CD4-positive, alpha-beta memory T cell (primary cell): ENCODE measurements at regions not wholly inside any gene's neighbourhood (a gene's known extent, or its start where the extent isn't known, plus 50 kb on each side); places are given as distances from the start of the nearest gene placed in this dataset.

ENCODE experiments used
- CTCF ChIA-PET: fragments of 350-600 bp; sonication (Branson Sonifier 250); formaldehyde crosslinking; loops from one replicate; lab custom pipeline; 2021; ENCODE audit warnings: inconsistent platforms; ENCODE audit not compliant: partially characterized antibody; lab: Charles Lee
- POLR2A ChIA-PET: fragments of 350-600 bp; sonication (Branson Sonifier 250); formaldehyde crosslinking; loops from one replicate; lab custom pipeline; 2021; ENCODE audit not compliant: partially characterized antibody; lab: Charles Lee
- DNase-seq, 5 donors: peaks; one replicate each; pipeline versions ENCODE4 v3.0.0 to v3.0.0-alpha.2; 2020 to 2022; ENCODE audit warnings: mixed read lengths in 1 of 5
- H3K27ac ChIP-seq: one replicate; pipeline ENCODE4 v1.7.0; 2013; ENCODE audit warnings: low read depth, low read length
- H3K27me3 ChIP-seq: 2 replicates; pipeline ENCODE4 v1.7.0; 2013; ENCODE audit warnings: mild to moderate bottlenecking, low read length, moderate library complexity; ENCODE audit not compliant: insufficient read depth
- H3K36me3 ChIP-seq: 2 replicates; pipeline ENCODE4 v1.7.0; 2013; ENCODE audit warnings: mild to moderate bottlenecking, low read length, moderate library complexity; ENCODE audit not compliant: insufficient read depth
- H3K4me1 ChIP-seq: 2 replicates; pipeline ENCODE4 v1.7.0; 2013; ENCODE audit warnings: mild to moderate bottlenecking, low read length, moderate library complexity; ENCODE audit not compliant: insufficient read depth
- H3K4me3 ChIP-seq, 2 donors: one replicate each; pipeline ENCODE4 v1.7.0; 2013; ENCODE audit warnings: low read length in 2 of 2, mild to moderate bottlenecking in 1 of 2
- H3K9me3 ChIP-seq, 2 donors: one replicate each; pipeline ENCODE4 v1.7.0; 2013; ENCODE audit warnings: low read length in 2 of 2, control low read depth in 1 of 2; ENCODE audit not compliant: control insufficient read depth in 1 of 2
- H3K27ac Mint-ChIP-seq, 7 donors: one replicate each; pipeline ENCODE4 v1.8.0; 2020 to 2021; ENCODE audit warnings: mixed read lengths in 7 of 7, mild to moderate bottlenecking in 6 of 7, inconsistent platforms in 3 of 7, moderate library complexity in 3 of 7
- H3K27me3 Mint-ChIP-seq, 2 donors: one replicate each; pipeline ENCODE4 v1.8.0; 2020 to 2021; ENCODE audit warnings: mixed read lengths in 2 of 2
- H3K36me3 Mint-ChIP-seq, 2 donors: one replicate each; pipeline ENCODE4 v1.8.0; 2020 to 2021; ENCODE audit warnings: mixed read lengths in 2 of 2, inconsistent platforms in 1 of 2, mild to moderate bottlenecking in 1 of 2
- H3K4me1 Mint-ChIP-seq, 4 donors: one replicate each; pipeline ENCODE4 v1.8.0; 2020 to 2021; ENCODE audit warnings: mixed read lengths in 4 of 4, mild to moderate bottlenecking in 1 of 4
- H3K4me3 Mint-ChIP-seq, 8 donors: one replicate each; pipeline ENCODE4 v1.8.0; 2020 to 2021; ENCODE audit warnings: mixed read lengths in 8 of 8, mild to moderate bottlenecking in 7 of 8, moderate library complexity in 6 of 8, inconsistent platforms in 3 of 8
- H3K9me3 Mint-ChIP-seq, 8 donors: one replicate each; pipeline ENCODE4 v1.8.0; 2020 to 2021; ENCODE audit warnings: mixed read lengths in 8 of 8, mild to moderate bottlenecking in 5 of 8, inconsistent platforms in 3 of 8, moderate library complexity in 1 of 8
- intact Hi-C: fragments of 100-400 bp; cut with micrococcal nuclease; formaldehyde crosslinking; loops from one replicate; pipeline ENCODE4 v1.15.1; 2023

- Mint-ChIP-seq H3K36me3 (no peaks in the 10 kb centered on the region), H3K27me3 (no peaks in the 10 kb centered on the region), H3K4me1 (no peaks in the 10 kb centered on the region), H3K27ac (no peak overlapping the region), H3K4me3 (no peak overlapping the region), H3K9me3 (peaks cover 2 to 27% (median 19%) of the 10 kb centered on the region in 8 donors)
- no peaks in the 10 kb centered on the region for H3K36me3 ChIP-seq
- no peaks in the 10 kb centered on the region for H3K9me3 ChIP-seq
- CTCF ChIA-PET = no interaction called here
- intact Hi-C loops = no loop called here
- H3K4me1 ChIP-seq = no peaks in the 10 kb centered on the region
- no peak overlapping the region for H3K4me3 ChIP-seq
- H3K27me3 ChIP-seq = no peaks in the 10 kb centered on the region
- DNase-seq = no peak
- POLR2A ChIA-PET = no interaction called here
- no peak overlapping the region for H3K27ac ChIP-seq
Measured at GRCh38 chr1:83034851-83035250, 964.1 kb downstream of the TTLL7 start.

- ChIA-PET POLR2A (no interaction called here), CTCF (no interaction called here)
- H3K4me1 ChIP-seq = no peaks in the 10 kb centered on the region
- Mint-ChIP-seq H3K27ac (no peak overlapping the region), H3K4me1 (no peaks in the 10 kb centered on the region), H3K36me3 (no peaks in the 10 kb centered on the region), H3K27me3 (no peaks in the 10 kb centered on the region), H3K9me3 (peaks cover 2 to 27% (median 19%) of the 10 kb centered on the region in 8 donors), H3K4me3 (no peak overlapping the region)
- no peak for DNase-seq
- no peaks in the 10 kb centered on the region for H3K36me3 ChIP-seq
- H3K27ac ChIP-seq = no peak overlapping the region
- intact Hi-C loops = no loop called here
- H3K27me3 ChIP-seq = no peaks in the 10 kb centered on the region
- H3K9me3 ChIP-seq = no peaks in the 10 kb centered on the region
- no peak overlapping the region for H3K4me3 ChIP-seq
Measured at GRCh38 chr1:83033682-83034081, 965.2 kb downstream of the TTLL7 start.

GRCh38 chr1:83029916-83030315, 969.0 kb downstream of the TTLL7 start:
- Mint-ChIP-seq H3K9me3 (peaks cover 0 to 21% (median 9%) of the 10 kb centered on the region in 8 donors), H3K4me3 (no peak overlapping the region), H3K36me3 (no peaks in the 10 kb centered on the region), H3K27me3 (no peaks in the 10 kb centered on the region), H3K4me1 (no peaks in the 10 kb centered on the region), H3K27ac (no peak overlapping the region)
- Histone ChIP-seq H3K4me1 (no peaks in the 10 kb centered on the region), H3K4me3 (no peak overlapping the region), H3K36me3 (no peaks in the 10 kb centered on the region), H3K9me3 (no peaks in the 10 kb centered on the region), H3K27ac (no peak overlapping the region), H3K27me3 (no peaks in the 10 kb centered on the region)
- intact Hi-C loops = no loop called here
- POLR2A ChIA-PET = no interaction called here
- CTCF ChIA-PET = no interaction called here
- DNase-seq = no peak

GRCh38 chr1:83029050-83029449, 969.9 kb downstream of the TTLL7 start:
- H3K27ac Mint-ChIP-seq = no peak overlapping the region
- no peaks in the 10 kb centered on the region for H3K36me3 Mint-ChIP-seq
- Histone ChIP-seq H3K27me3 (no peaks in the 10 kb centered on the region), H3K36me3 (no peaks in the 10 kb centered on the region), H3K27ac (no peak overlapping the region), H3K9me3 (no peaks in the 10 kb centered on the region), H3K4me1 (no peaks in the 10 kb centered on the region), H3K4me3 (no peak overlapping the region)
- H3K9me3 Mint-ChIP-seq = peaks cover 0 to 21% (median 9%) of the 10 kb centered on the region in 8 donors
- CTCF ChIA-PET = no interaction called here
- H3K4me1 Mint-ChIP-seq = no peaks in the 10 kb centered on the region
- POLR2A ChIA-PET = no interaction called here
- no peak for DNase-seq
- H3K4me3 Mint-ChIP-seq = no peak overlapping the region
- intact Hi-C loops = no loop called here
- H3K27me3 Mint-ChIP-seq = no peaks in the 10 kb centered on the region

GRCh38 chr1:83028467-83028866, 970.5 kb downstream of the TTLL7 start:
- POLR2A ChIA-PET = no interaction called here
- Histone ChIP-seq H3K4me1 (no peaks in the 10 kb centered on the region), H3K27ac (no peak overlapping the region), H3K36me3 (no peaks in the 10 kb centered on the region), H3K27me3 (no peaks in the 10 kb centered on the region), H3K9me3 (no peaks in the 10 kb centered on the region), H3K4me3 (no peak overlapping the region)
- Mint-ChIP-seq H3K27ac (no peak overlapping the region), H3K36me3 (no peaks in the 10 kb centered on the region), H3K4me3 (no peak overlapping the region), H3K27me3 (no peaks in the 10 kb centered on the region), H3K9me3 (peaks cover 0 to 21% (median 8%) of the 10 kb centered on the region in 8 donors), H3K4me1 (no peaks in the 10 kb centered on the region)
- no peak for DNase-seq
- CTCF ChIA-PET = no interaction called here
- intact Hi-C loops = no loop called here

GRCh38 chr1:83027511-83027910, 971.4 kb downstream of the TTLL7 start:
- Mint-ChIP-seq H3K27ac (no peak overlapping the region), H3K4me3 (no peak overlapping the region), H3K36me3 (no peaks in the 10 kb centered on the region), H3K9me3 (peaks cover 0 to 12% (median 5%) of the 10 kb centered on the region in 8 donors), H3K27me3 (no peaks in the 10 kb centered on the region), H3K4me1 (no peaks in the 10 kb centered on the region)
- Histone ChIP-seq H3K4me1 (no peaks in the 10 kb centered on the region), H3K9me3 (no peaks in the 10 kb centered on the region), H3K36me3 (no peaks in the 10 kb centered on the region), H3K4me3 (no peak overlapping the region), H3K27ac (no peak overlapping the region), H3K27me3 (no peaks in the 10 kb centered on the region)
- intact Hi-C loops = no loop called here
- ChIA-PET CTCF (no interaction called here), POLR2A (no interaction called here)
- DNase-seq = no peak

GRCh38 chr1:83026745-83027144, 972.2 kb downstream of the TTLL7 start:
- Histone ChIP-seq H3K36me3 (no peaks in the 10 kb centered on the region), H3K27ac (no peak overlapping the region), H3K27me3 (no peaks in the 10 kb centered on the region), H3K9me3 (no peaks in the 10 kb centered on the region), H3K4me3 (no peak overlapping the region), H3K4me1 (no peaks in the 10 kb centered on the region)
- ChIA-PET POLR2A (no interaction called here), CTCF (no interaction called here)
- Mint-ChIP-seq H3K27ac (no peak overlapping the region), H3K27me3 (no peaks in the 10 kb centered on the region), H3K4me1 (no peaks in the 10 kb centered on the region), H3K9me3 (peaks cover 0 to 12% (median 5%) of the 10 kb centered on the region in 8 donors), H3K36me3 (no peaks in the 10 kb centered on the region), H3K4me3 (no peak overlapping the region)
- intact Hi-C loops = no loop called here
- DNase-seq = no peak

- H3K27me3 ChIP-seq = no peaks in the 10 kb centered on the region
- CTCF ChIA-PET = no interaction called here
Measured at GRCh38 chr1:83024251-83024767, 974.6 kb downstream of the TTLL7 start.

More at GRCh38 chr1:83024251-83024767, 974.6 kb downstream of the TTLL7 start:
- DNase-seq = no peak
- H3K27me3 Mint-ChIP-seq = no peaks in the 10 kb centered on the region
- H3K4me3 Mint-ChIP-seq = no peak overlapping the region
- H3K27ac ChIP-seq = no peak overlapping the region
- peaks cover 0 to 9% (median 4%) of the 10 kb centered on the region in 8 donors for H3K9me3 Mint-ChIP-seq
- POLR2A ChIA-PET = no interaction called here
- no peaks in the 10 kb centered on the region for H3K36me3 ChIP-seq
- no peaks in the 10 kb centered on the region for H3K4me1 Mint-ChIP-seq
- intact Hi-C loops = no loop called here
- no peaks in the 10 kb centered on the region for H3K36me3 Mint-ChIP-seq
- no peaks in the 10 kb centered on the region for H3K4me1 ChIP-seq
- H3K27ac Mint-ChIP-seq = no peak overlapping the region
- H3K9me3 ChIP-seq = no peaks in the 10 kb centered on the region
- no peak overlapping the region for H3K4me3 ChIP-seq
